DND-41 (cell line): ENCODE measurements at regions not wholly inside any gene's neighbourhood (a gene's known extent, or its start where the extent isn't known, plus 50 kb on each side); places are given as distances from the start of the nearest gene placed in this dataset.

Source experiments
- EZH2 ChIP-seq: IDR thresholded peaks from 3 replicates; pipeline ENCODE4 v1.6.1; 2012; ENCODE audit warnings: borderline replicate concordance, low read depth, mild to moderate bottlenecking, moderate library complexity, low read length, inconsistent platforms; ENCODE audit not compliant: severe bottlenecking
- TF ChIP-seq, protein P1 (sequence below): IDR thresholded peaks from 2 replicates; pipeline ENCODE4 v1.5.1; 2012; ENCODE audit warnings: borderline replicate concordance, low read length, moderate library complexity, mild to moderate bottlenecking; ENCODE audit not compliant: poor library complexity, severe bottlenecking; ENCODE audit errors: extremely low read depth

DNA sequence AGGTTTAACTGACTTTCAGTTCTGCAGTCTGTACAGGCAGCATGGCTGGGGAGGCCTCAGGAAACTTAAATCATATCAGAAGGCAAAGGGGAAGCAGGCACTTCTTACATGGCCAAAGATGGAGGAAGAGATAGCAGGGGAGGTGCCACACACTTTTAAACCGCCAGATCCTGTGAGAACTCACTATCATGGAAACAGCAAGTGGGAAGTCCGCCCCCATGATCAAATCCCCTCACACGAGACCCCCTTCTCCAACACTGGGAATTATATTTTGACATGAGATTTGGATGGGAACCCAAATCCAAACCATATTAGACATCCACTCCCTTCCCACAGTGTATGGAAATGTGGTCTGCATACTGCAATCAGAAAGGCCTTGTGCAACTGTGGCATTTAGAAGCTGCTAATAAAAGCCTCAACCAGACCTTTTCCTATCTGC is 148.2 kb downstream of the FCRL5 start:
- TF ChIP-seq, protein P1, sequence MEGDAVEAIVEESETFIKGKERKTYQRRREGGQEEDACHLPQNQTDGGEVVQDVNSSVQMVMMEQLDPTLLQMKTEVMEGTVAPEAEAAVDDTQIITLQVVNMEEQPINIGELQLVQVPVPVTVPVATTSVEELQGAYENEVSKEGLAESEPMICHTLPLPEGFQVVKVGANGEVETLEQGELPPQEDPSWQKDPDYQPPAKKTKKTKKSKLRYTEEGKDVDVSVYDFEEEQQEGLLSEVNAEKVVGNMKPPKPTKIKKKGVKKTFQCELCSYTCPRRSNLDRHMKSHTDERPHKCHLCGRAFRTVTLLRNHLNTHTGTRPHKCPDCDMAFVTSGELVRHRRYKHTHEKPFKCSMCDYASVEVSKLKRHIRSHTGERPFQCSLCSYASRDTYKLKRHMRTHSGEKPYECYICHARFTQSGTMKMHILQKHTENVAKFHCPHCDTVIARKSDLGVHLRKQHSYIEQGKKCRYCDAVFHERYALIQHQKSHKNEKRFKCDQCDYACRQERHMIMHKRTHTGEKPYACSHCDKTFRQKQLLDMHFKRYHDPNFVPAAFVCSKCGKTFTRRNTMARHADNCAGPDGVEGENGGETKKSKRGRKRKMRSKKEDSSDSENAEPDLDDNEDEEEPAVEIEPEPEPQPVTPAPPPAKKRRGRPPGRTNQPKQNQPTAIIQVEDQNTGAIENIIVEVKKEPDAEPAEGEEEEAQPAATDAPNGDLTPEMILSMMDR: no peak
- TF ChIP-seq EZH2: no peak
